GM12872 (cell line): ENCODE measurements at regions not wholly inside any gene's neighbourhood (a gene's known extent, or its start where the extent isn't known, plus 50 kb on each side); places are given as distances from the start of the nearest gene placed in this dataset.

Experiments
- TF ChIP-seq, protein P1 (sequence below): IDR thresholded peaks from 3 replicates; pipeline ENCODE4 v1.5.1; 2011; ENCODE audit warnings: low read depth, mild to moderate bottlenecking, low read length, moderate library complexity; ENCODE audit not compliant: insufficient read depth

DNA sequence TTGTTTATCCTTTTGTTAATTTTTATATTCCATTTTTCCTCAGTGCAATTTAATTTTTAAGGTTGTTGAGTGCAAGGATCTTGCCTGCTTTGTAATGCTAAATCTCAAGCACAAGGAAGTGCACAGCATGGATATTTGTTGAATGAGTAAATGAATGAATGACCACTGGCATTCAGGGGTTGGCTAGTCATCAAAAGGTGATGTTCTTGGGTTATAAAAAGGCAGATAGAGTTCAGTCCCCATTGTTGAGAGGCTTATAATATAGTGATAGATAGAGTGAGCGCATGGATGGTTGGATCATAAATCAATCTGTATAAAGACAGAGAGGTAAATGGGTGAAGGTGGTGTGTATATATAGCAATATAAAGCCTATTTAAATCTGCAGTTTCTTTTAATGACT, 193.2 kb upstream of the KLF6 start:
- TF ChIP-seq, protein P1, sequence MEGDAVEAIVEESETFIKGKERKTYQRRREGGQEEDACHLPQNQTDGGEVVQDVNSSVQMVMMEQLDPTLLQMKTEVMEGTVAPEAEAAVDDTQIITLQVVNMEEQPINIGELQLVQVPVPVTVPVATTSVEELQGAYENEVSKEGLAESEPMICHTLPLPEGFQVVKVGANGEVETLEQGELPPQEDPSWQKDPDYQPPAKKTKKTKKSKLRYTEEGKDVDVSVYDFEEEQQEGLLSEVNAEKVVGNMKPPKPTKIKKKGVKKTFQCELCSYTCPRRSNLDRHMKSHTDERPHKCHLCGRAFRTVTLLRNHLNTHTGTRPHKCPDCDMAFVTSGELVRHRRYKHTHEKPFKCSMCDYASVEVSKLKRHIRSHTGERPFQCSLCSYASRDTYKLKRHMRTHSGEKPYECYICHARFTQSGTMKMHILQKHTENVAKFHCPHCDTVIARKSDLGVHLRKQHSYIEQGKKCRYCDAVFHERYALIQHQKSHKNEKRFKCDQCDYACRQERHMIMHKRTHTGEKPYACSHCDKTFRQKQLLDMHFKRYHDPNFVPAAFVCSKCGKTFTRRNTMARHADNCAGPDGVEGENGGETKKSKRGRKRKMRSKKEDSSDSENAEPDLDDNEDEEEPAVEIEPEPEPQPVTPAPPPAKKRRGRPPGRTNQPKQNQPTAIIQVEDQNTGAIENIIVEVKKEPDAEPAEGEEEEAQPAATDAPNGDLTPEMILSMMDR = no peak

DNA sequence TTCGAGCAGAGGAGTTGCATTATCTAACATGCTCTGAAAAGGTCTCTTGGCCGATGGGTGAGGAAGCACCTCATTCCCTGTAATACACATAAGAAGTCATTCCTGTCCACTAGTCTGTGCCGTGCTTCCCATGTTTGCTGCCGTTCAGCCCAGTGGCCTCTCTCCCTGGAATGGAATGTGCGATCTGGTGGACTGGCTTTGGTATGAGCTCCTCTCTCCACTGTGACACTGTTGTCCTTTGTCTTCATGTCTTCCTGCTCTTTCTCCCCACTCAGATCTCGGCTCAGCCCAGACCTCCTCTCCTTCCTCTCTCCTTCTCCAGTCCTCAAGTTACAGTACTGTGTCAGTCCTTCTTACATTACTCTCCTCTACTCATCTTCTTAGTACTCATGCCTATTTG, 192.8 kb upstream of the KLF6 start:
- TF ChIP-seq, protein P1 = no peak

DNA sequence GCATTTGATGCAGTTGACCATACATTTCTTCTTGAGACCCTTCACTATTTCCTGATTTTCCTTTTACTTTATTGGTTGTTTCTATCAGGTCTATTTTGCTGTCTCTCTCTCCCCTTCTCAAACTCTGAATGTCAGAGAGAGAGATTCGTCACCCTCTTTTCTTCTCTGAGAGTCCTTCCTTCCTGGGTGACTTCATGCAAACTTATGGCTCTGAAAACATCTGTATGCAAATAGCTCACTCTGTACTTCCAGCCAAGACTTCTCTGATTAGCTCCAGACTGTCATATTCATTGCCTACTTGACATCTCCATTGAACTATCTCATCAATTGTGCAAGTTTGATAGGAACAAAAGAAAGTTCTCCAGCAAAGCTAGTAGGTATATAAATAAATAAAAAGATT, 191.7 kb upstream of the KLF6 start:
- TF ChIP-seq, protein P1 = no peak

DNA sequence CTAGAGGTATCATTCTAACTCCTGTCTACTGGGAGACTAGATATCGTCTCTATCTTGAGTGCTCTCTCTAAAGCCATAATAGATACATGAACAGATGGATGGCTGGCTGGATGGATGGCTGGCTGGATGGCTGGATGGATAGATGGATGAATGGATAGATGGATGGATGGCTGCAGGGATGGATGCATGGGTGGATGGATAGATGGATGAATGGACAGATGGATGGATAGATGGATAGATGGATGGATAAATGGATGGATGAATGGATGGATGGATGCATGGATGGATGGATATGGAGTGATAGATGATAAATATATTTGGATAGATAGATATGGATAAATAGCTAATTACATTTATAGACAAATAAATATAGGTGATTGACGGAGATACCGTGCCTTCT, 191.2 kb upstream of the KLF6 start:
- TF ChIP-seq, protein P1 = no peak

DNA sequence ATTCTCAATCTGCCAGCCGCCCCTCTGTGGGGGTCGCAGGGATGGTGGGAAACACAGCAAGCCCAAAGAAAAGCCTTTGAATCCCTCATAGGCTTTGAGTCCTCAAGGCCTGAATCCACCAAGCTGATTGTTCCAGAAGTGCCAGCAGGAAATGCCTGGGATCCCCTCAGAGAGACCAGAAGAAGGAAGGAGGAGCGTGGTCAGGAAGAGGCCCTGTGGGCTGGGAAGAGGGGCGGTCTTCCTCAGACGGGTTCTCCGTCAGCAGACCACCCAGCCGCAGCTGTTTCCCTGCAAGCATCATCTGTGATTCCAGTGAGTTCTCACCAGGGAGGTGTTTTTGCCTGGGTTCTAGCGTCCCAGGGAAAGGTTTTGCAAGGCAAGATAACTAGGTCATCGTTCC, 190.0 kb upstream of the KLF6 start:
- TF ChIP-seq, protein P1 = no peak

DNA sequence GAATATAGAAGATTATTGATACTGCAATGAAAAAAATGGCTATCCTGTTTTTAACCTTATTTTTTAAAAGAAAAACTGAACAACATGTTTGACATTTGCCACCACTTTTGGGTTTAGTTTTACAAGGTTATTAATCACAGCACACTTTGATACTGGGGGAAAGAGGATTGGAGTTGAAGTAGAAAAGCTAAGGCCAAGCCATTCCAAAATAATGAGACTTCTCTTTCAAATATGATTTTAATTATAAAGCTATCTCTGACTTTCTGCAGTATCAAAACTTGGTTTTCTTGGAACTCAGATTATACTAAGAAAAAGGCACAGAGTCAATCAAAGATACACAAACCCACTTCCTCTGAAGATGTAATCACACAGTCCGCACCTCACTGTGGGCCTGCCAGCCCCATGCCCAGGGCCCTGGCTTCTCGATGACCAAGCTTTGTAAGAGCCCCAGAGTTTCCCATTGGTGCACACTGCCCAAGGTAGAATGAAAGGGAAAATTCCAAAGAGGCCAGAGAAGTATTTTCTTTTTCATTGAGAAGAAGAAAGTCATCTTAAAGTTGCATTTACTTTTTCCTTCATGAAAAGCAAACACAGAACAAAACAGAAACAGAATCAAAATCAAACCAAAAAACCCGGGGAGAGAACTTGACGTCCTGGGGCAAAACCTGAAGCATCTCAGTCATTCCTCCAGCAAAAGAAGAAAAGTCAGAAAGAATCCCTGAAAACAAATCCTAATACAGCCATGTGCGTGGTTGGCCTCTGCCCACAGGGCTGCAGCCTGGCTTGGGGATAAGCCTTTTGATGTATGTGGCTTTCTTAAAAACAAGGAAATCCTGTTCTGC, 187.7 kb upstream of the KLF6 start:
- TF ChIP-seq, protein P1 = no peak

DNA sequence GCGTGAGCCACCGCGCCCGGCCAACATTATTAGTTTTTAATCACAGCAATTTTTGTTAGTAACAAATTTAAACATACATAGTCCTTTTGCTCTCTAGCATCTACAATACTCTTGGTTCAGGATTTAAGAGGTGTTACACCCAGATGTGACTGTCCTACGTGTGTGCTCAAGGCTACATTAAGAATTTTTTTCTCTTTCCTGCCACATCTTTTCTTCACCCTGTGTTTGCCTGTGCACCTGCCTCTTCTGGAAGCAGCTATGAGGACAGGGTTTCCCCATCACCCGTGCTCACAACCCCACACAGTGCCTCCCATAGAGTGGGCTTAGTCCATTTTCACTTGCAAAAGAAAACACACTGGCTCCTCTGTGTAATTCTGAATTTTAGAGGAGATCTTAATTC, 186.7 kb upstream of the KLF6 start:
- TF ChIP-seq, protein P1 = no peak
